NCI-H187 treated with DMSO at 0.1 percent for 48 hours (cell line): ENCODE measurements at regions not wholly inside any gene's neighbourhood (a gene's known extent, or its start where the extent isn't known, plus 50 kb on each side); places are given as distances from the start of the nearest gene placed in this dataset.

ENCODE experiments used
- DNase-seq: peaks from one replicate; lab custom pipeline; 2025; lab: John Stamatoyannopoulos, UW

GRCh38 chr3:165339753-165340152 is 143.6 kb upstream of the SLITRK3 start:
- DNase-seq, result no peak

GRCh38 chr3:165336786-165337185 is 140.6 kb upstream of the SLITRK3 start:
- no peak for DNase-seq
